HG03045 (cell line): ENCODE measurements at regions not wholly inside any gene's neighbourhood (a gene's known extent, or its start where the extent isn't known, plus 50 kb on each side); places are given as distances from the start of the nearest gene placed in this dataset.
"Not testable (repeated sequence)": the region's sequence is repeated elsewhere in the genome, so short reads cannot be mapped to it uniquely, and the experiment has no call there.

Experiments used
- ATAC-seq: cut with Tn5 transposase; IDR thresholded peaks from one replicate; pipeline ENCODE4 v1.9.1; 2021; ENCODE audit warnings: mild to moderate bottlenecking, moderate library complexity; ENCODE audit not compliant: unreplicated experiment

DNA sequence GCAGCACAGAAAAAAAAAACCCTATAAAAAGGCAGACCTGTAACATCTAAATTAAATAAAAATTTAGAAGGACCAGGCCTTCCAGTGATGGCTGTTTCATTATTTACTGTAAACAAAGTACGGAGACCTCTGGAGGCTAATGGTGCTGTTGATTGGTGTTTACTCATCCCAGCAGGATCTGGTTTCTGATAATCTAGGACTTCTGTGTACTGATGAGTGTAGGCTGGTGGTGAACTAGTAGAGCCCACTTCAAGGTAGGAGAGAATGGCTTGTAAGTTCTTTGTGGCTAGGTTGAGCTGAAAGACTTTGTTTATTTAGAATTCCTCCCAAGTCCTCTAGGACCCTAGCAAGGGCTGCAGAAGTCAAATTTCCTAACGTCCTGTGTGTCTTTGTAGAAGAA lies 398.1 kb upstream of the PITX2 start:
- ATAC-seq = no peak

DNA sequence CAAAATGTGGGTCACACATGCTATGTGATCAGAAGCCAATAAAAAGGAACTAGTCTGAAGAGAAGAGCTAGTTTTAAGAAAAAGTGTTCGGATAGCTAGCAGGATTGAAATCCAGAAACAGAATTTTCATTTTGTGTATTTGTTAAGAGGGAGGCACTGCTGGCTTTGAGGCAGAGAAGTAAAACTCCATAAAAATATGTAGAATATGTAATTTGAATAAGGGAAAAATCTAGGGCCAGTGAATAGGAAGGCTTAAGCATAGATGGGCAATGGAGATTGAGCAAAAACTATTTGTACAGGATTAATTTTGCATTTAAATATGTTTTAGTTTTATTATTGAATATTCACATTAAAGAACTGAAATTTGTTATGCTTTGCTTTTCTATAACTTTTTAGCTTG lies 399.9 kb upstream of the PITX2 start:
- ATAC-seq = no peak

DNA sequence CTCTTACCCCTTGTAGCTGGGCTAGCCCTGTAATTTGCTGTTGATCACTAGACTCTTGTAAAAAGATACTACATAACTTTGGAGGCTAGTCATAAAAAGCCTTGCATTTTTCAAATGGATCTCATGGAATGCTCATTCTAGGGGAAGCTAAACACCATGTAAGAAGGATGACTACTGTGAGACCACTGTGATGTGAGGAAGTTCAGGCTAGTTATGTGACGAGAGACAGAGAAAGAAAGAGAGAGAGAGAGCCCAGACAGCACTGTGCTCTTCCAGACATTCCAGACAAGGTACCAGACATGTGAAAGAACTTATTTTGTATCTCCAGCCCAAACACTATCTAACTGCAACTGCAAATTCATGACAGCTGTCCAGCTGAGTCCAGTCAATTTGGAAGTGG lies 404.6 kb upstream of the PITX2 start:
- no peak for ATAC-seq

DNA sequence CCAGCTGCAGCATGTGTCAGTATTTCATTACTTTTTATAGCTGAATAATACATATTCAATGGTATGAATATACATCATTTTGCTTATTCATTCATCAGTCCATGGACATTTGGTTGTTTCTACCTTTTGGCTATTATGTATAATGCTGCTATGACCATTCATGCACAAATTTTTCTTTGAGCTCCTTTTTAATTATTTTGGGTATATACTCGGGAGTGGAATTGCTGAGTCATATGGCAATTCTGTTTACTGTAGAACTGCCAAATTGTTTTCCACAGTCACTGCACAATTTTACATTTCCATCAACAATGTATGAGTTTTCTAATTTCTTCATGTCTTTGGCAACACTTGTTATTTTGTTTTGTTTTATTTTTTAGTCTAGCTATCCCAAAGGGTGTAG lies 405.9 kb upstream of the PITX2 start:
- ATAC-seq = no peak

DNA sequence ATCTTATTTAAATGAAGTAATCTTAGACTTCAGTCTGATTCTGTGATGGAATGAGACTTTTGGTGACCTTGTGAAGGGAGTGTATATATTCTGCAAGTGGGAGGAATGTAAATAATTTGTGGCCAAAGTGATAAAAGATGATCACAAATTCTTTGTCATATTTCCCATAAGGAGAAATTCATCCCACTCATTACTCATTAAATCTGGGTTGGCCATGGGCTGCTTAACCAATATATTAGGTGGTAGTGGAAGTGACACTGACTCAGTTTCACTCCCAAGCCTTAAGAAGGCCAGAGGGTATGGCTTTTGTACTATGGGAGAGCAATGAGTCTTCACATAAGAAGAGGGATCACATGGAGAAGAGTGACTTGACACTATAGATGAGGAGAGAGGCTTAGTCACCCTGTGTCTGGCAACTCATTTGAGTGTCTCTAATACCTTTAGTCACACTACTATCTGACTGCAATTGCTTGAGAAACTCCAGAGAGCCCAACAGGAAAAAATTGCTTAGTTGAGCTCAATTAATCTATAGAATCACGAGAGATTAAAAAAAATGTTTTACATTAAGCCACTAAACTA lies 408.2 kb upstream of the PITX2 start:
- ATAC-seq = no peak

DNA sequence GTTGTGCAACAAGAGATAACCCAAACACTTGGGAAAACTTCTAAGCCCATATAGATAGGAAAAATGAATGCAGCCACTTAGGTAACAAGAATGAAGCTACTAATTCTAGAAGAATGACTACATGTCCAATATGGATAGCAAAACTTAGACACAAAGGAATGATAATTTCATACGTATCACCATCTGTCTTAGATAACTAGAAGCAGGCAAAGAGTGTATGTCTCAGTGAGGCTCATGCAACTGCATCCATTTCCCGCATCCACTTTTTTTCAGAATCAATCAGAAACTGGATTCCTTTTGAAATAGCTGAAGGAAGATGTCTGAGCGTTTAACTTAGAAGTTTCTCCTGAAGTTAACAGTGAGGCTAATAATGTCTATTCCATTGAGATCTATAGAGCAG lies 408.7 kb upstream of the PITX2 start:
- ATAC-seq = no peak

DNA sequence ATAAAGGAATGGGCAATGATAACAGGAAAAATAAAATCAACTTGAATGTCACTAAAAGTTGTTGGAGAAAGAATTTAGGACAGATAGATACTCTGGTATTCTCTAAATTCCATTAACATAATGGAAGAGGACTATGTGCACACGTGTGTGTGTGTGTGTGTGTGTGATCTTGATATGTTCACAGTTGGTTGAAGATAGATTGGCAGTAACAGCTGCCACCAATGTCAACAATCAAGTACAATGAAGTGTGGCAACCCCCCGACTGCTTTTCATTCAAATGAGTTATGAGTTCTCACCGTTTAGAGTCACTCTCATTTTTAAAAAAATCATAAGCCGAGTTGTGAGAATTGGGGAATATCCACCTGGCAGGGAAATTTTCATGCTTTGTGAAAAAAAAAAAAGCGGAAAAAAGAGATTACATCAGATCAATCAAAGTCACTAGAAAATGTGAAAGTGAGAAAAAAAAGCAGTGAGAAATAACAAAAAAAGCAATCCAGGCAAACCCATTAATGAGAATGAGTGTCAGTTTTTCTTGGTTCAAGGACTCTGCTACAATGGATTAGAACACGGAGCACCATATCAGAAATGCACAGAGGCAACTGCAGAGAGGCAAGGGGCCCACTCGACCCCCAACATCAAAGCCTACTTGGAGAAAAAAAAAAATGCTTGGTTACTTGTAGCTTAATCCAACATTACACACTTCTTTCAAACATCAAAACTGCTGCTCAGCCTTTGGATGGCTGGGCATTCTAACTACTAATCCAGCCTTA lies 414.9 kb upstream of the PITX2 start:
- ATAC-seq = no peak

DNA sequence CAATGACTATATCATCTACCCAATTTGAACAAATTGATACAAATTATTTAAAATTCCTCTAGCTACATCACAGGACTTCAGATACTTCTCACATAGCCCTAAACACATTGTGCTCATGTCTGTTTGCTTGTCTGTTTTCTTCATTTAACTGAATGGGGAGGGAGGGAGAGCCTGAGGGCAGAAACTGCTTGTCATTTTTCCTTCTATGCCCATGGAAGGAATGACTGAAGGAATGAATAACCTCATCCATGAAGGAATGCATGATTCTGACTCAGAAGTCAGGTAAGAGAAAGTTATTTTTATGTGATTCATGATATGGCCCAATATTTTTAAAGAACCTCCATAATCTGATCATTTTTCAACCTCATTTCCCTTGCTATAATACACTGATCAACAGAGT lies 418.0 kb upstream of the PITX2 start:
- no peak for ATAC-seq

DNA sequence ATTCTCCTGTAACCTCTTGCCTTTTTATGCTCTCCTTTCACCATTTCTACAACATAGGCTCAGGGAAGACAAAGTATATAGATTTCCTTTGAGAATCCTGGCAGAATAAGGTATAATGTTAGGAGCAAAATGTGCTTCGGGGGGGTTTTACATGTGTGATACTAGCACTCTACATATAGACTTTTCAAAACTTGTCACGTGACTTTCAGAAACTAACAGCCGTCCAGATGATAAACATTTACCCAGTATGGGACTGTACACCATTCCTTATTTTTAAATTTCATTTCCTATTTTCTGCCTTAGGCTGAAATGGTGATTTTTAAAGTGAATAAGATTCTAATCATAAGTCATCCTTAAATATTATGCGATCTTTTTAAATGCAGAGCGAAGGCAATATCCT lies 420.4 kb upstream of the PITX2 start:
- no peak for ATAC-seq

DNA sequence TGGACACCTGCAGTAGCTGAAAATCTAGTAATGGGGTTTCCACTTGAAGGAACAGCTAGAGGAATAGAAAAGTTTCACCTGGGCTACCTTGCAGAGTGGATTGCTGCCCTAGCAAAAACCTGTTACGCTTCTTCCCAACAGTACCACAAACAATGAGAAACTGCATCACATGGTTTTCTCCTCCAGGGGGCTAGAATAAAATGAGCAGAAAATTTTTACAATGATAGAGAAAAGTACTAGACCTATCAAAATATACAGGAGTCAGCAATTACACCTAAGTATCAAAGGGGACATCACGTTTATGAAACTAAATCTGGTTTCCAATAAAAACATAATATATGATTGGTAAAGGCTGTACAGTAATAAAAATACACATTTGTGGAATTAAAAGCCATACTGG lies 423.1 kb upstream of the PITX2 start:
- no peak for ATAC-seq

DNA sequence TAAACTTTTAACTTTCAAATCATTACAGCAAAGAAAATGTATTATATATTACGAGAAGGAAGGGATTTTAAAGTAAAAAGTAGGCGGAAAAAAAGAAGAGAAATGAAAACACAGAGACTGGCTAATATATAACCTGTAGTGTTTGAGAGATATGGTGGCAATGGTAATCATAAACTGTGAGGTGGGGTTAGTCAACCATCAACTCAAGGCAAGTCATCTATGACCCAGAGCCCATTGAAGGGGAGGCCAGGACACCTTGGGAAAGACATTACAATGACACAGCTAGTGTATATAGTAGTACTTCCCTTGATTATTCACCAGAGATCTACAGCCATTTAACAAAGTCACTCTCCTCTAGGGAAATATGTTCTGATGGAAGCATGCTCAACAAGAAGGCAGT lies 423.9 kb upstream of the PITX2 start:
- no peak for ATAC-seq

DNA sequence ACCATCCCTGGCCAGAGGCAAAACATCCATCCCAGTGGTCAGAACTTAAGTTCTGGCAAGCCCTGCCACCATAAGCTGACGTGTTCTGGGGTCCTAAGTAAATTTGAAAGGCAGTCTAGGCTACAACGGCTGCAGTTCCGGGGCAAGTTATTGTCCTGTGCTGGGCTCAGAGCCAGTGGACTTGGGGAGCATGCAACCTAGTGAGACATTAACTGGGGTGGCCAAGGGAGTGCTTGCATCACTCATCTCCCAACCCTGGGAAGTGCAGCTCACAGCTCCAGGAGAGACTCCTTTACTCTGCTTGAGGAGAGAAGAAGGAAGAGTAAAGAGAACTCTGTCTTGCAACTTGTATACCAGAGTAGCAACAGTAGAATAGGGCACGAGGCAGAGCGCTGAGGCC lies 425.4 kb upstream of the PITX2 start:
- ATAC-seq = no peak

DNA sequence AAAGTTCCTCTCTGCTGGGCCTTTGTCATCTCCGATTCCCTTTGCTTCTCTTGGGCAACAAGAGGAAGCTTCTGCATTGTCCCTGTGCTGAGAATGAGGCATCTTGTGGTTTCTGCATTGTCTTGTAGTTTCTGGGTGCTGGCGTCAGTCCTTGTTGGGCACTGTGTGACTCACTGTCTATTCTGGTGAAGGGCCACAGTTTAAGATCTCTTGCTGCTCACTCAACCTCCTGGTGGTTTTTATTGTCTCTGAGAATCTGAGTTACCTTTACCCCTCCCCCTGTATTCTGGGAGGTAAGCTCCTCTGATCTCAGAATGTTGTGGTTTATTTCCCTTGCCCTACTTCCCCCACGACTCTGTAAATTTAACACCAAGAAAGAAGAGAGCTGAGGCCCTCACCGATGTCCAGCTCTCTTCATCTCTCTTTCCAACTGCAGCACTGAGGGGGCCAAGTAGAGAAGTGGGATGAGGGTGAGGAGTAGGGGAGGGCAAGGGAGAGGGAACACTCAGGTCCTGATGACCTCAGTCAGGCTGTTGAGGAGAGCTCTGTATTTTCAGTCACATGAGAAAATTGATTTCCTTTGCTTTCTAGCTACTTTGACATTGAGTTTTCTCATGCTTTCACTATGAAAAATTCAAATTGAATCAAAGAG lies 441.6 kb upstream of the PITX2 start:
- ATAC-seq = no peak

DNA sequence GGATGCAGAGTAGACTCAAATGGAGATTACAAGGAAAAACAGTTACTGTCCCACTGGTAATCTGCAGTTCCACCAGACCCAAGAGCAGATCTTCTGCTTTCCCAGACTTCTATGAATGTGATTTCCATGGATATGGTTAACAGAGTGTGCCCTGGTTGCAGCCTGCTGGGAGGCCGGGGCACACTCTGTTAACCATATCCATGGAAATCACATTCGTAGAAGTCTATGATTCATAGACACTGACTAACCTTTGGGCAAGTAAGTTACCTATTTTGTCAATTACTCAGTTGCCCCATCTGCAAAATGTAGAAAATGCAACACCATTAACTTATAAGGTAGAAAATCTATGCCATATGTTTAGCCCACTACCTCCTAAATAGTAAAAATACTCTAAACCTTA lies 443.1 kb upstream of the PITX2 start:
- no peak for ATAC-seq

DNA sequence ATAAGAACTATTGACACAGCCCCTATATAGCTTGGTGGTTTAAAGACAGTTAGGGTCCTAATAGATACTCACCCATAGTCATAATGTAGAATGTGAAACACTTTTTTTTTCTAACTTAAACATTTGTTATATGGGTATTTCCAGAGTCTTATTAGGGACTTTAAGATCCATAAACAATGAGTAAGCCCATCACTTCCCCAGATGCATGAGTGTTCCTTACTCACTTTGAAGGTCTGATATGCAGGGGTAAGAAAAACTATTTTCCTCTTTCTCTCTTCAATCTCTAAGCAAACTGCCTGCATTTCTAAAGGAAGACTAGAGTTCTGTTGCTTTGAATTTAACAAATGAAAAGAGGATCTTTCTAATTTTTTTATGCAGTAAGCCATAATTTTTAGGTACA lies 443.6 kb upstream of the PITX2 start:
- ATAC-seq = no peak

DNA sequence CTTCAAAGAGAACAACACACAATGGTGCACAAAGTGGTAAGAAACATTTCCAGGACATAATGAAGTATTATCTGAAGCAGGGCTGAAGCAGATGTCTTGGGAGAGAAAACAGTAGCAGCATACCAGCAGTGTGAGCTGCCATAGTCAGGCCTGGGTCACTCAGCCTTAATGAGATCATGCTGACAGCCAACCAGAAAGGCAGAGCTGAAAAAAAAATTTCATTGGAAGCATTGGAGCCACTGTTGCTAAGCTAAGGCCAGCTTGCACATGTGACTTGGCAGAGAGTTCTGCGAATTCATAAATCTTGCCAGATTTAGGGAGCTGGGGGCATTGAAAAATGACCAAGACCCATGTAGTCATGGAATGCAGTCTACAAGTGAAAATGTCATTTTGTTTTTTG lies 444.0 kb upstream of the PITX2 start:
- ATAC-seq = no peak

DNA sequence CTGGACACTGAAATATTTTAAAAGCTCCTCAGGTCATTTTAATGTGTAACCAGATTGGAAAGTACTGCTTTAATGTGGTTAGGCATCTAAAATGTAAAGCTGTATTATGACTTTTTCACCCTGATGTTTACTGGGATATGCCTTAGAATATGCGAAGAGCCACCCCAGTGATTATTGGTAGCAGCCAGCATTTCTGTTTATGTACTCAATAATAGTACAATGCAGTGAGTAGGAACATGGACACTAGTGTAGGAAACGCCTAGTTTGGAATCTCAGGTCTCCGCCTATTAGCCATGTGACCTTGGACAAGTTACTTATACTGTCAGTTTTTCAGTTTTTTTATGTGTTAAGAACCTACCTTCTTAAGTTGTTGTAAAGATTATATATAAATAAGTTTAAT lies 446.0 kb upstream of the PITX2 start:
- ATAC-seq = no peak

DNA sequence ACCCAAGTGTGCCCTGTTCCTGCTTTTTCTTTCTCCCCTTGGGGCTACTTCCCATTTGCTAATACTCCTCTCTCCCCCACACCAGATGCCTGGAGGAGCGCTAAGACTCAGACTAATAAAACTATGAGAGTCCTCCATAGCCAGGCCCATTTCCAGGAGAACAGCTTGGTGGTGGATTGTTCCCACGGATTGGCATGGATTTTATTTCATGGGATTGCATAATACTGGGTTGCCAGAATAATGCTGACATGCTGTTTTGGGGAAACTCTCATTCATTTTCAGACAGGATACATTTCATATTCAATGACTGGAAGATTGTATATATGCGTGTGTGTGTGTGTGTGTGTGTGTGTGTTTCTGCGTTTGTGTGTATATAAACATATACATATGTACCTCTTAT lies 447.5 kb upstream of the PITX2 start:
- no peak for ATAC-seq

DNA sequence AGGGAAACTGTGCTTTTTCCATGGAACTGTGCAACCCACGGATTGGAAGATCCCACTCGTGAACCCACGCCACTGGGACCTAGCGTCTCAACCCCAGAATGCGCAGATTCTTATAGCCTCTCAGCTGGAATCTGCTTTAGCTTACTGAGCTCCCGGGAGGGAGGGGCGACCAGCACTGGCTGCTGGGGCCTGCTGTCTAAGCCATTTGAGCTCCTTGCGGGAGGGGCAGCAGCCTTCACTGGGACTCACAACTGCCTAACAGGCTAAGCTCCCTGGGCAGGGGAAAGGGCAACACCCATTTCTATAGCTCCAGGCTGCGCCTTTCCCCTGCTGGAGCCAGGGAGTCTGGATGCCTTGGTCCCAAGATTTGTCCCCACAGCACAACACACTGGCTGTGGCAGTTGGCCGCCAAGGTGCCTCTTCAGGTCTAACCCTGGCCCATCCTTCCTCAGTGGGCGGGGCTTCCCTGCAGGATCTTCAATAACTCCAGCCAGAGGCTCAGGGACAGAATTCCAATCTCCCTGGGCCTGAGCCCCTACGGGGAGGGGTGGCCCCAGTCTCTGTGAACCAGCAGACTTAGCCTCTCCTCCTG lies 451.7 kb upstream of the PITX2 start:
- no peak for ATAC-seq

DNA sequence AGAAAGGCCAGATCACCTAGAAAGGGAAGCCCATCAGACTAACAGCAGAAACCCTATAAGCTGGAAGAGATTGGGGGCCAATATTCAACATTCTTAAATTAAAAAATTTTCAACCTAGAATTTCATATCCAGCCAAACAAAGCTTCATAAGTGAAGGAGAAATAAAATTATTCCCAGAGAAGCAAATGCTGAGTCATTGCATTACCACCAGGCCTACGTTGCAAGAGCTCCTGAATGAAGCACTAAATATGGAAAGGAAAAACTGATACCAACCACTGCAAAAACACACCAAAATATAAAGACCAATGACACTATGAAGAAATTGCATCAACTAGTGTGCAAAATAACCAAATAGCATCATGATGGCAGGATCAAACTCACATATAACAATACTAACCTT lies 453.4 kb upstream of the PITX2 start:
- not testable (repeated sequence) for ATAC-seq

DNA sequence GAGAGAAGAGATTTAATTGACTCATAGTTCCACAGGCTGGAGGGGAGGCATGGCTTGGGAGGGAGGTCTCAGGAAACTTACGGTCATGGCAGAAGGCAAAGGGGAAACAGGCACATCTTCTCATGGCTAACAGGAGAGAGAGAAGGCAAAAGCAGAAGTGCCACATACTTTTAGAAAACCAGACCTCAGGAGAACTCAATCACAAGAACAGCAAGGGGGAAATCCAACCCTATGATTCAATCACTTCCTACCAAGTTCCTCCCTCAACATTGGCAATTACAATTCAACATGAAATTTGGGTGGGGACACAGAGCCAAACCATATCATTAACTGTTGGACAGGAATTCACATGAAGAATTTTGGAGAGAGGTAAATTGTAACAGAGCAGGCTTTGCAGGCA lies 485.3 kb upstream of the PITX2 start:
- no peak for ATAC-seq

DNA sequence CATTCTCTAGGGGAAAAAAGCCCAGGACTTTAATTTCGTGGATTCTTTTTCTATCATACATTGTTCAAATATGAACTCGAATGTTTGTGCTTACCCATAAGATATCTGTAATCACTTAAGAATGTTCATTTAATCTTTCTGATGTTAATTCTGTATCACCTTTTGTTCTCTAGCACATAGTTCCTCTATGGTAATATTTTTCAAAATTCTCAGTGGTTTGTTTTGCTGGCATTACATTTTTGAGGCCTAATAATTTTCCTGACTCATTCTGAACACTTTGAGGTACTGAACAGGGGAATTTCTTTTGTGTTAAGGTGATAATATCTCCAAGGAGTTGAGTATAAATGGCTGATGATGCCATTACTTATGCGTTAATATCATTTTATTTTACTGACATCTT lies 490.7 kb upstream of the PITX2 start:
- no peak for ATAC-seq
